LoVo (cell line): ENCODE measurements at regions not wholly inside any gene's neighbourhood (a gene's known extent, or its start where the extent isn't known, plus 50 kb on each side); places are given as distances from the start of the nearest gene placed in this dataset.
"Not testable (repeated sequence)": the region's sequence is repeated elsewhere in the genome, so short reads cannot be mapped to it uniquely, and the experiment has no call there.

Source experiments
- DNase-seq: peaks from one replicate; pipeline ENCODE4 v3.0.0-alpha.2; 2016; ENCODE audit warnings: low spot score

- not testable (repeated sequence) for DNase-seq
Observed at GRCh38 chr21:16224756-16225155, 495.0 kb downstream of the USP25 start.

- DNase-seq, result no peak
Observed at GRCh38 chr21:16239659-16240265, 510.0 kb downstream of the USP25 start.

DNA sequence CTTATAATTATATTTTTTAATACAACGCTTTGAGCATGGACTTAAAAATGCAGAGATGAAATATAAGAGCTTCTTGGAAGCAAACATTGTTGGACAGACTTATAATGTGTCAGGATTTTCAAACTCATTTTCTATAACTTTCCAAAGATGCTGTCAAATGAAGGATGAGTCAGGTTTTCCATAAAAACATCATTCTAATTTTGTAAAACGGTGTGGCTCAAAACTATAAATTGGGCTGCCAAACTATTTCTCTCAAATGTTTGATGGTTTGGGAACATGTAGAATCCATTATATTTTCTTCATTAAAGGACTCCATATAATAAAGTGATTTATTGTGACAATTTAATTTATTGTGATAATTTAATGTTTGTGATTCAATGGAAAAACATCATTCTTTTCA, 511.2 kb downstream of the USP25 start:
- DNase-seq, result no peak

DNA sequence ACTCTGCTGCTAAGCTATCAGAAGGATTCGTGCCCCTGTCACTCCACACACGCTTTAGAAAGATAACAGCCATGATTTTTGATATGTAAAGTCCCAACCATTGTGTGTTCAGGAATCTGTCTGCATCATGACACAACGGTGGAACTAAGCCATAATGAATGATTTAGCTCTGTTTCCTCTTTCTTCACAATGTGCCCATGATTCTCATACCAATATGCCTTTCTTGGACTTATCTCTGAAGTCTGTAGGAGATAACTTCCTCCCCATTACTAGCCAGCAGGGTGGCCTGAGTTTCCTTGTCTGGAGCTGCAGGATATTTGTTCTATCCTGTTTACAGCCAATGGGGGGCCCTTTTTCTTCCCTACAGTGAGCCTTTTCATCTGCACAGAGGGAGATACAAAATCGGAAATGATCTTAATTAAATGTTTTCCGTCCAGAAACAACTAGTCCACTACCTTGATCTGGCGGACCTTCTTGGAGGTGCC, 511.7 kb downstream of the USP25 start:
- DNase-seq, result no peak

- DNase-seq, result no peak
Observed at GRCh38 chr21:16243396-16243795, 513.6 kb downstream of the USP25 start.

GRCh38 chr21:16248705-16249104, 518.9 kb downstream of the USP25 start:
- no peak for DNase-seq

DNA sequence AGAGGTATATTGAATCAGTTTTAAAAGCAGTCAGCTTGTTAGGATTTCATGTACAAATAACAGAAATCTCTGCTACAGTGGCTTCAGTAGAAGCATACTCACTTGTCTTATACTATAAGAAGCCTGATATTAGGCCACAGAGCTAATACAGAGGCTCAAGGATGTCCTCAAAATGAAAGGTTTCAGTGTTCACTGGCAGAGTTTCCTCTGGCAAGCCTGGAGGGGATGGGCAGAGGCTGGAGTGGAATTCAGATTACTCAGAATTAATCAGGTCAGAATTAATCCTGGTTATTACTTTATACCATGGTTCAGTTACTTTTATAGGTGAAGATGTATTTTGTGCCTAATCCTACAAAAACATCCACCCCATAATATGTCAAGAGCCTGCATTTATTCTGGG, 520.5 kb downstream of the USP25 start:
- no peak for DNase-seq

DNA sequence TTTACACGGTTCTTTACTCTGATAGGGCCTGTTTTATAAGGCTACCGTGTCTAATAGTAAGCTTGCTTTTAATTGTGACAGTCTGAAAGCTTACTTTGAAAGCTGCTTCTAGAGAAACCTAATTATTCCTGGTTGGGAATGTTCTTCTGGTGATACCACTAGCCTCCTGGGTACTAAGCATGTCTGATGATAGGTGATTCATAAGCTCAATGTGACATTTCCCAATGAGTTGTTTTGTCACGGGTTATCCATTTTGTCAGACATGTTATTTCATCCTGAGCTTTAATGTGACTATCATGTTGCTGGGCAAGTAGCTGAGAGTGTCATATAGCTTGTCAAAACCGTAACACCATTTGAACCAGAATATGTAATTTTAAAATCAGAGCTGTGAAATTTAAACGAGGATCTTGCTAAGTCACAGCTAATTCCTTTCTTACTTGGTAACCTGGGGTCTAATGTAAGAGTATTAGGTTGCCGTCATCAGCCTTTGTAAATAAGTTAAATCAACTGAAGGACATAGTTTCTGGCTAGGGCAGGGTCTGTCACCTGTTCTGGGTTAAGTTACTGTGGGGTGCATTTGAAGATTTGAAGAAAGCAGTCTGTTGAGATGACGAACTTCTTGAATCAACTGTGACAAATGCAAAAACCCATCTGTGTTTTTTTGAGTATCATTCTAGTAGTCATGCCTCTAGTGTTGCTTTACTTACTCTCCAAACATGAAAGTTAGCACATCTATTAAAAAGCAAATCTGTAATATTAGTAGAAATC, 529.2 kb downstream of the USP25 start:
- DNase-seq, result no peak

- DNase-seq, result no peak
Observed at GRCh38 chr21:16262091-16262490, 532.3 kb downstream of the USP25 start.

GRCh38 chr21:16264319-16264718, 534.5 kb downstream of the USP25 start:
- no peak for DNase-seq

DNA sequence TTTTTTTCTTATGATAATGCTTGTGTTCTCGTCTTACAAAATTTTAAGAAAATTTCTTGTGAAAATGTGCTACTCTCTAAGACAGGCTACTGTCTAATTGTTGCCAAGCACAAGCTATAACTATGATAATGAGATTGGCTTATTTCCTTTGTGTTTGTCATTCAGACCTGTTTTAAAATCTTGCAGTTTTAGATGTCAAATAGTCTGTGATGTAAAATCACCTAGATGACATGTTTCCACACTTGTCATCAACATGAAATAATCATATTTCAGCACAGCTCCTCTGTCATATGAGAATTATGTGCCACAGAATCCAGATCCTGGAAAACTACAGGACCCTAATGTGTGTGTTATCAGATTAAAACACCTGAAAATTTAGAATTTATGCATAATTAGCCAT, 539.7 kb downstream of the USP25 start:
- DNase-seq, result no peak

GRCh38 chr21:16279731-16280581, 550.2 kb downstream of the USP25 start:
- DNase-seq, result no peak

- DNase-seq, result no peak
Observed at GRCh38 chr21:16280686-16281091, 550.9 kb downstream of the USP25 start.

- DNase-seq, result no peak
Observed at GRCh38 chr21:16283516-16283915, 553.7 kb downstream of the USP25 start.

- no peak for DNase-seq
Observed at GRCh38 chr21:16285605-16286126, 555.9 kb downstream of the USP25 start.

DNA sequence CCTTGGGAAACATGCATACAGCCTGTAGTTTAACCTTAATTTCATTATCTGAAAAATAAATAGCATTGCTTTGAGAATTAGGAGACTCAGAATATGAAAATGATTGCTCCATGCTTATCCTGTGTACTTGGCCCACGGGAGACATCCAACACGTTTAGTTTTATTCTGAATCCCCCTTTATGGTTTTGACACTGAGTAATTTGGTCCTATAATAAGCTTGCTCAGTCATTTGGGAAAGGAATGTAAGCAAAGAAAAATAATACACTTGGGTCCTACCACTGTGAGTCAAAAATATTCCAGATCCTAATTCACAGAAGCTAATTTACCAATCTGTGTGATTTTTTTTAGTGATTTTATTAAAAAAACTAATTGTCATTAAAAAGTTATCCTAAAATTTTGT, 557.3 kb downstream of the USP25 start:
- DNase-seq, result no peak

DNA sequence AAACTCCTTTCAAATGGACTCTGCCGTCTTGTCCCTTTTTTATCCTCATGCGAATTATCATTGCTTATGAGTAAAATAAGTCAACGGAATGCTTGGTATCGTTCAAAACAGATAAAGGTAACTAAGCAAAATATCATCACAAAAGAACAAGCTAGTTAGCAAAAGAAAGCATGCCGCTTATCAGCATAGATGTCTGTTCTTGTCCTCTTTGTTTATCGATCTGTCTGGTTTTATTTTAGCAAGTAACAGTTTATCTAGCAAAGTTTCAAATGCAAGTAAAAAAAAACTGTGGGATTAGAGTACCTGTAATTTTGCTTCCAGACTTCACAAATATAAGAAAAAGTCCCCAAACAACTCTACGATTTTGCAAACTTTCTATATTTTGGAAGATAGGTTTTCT, 561.5 kb downstream of the USP25 start:
- DNase-seq, result no peak

- no peak for DNase-seq
Observed at GRCh38 chr21:16294128-16294527, 564.3 kb downstream of the USP25 start.

DNA sequence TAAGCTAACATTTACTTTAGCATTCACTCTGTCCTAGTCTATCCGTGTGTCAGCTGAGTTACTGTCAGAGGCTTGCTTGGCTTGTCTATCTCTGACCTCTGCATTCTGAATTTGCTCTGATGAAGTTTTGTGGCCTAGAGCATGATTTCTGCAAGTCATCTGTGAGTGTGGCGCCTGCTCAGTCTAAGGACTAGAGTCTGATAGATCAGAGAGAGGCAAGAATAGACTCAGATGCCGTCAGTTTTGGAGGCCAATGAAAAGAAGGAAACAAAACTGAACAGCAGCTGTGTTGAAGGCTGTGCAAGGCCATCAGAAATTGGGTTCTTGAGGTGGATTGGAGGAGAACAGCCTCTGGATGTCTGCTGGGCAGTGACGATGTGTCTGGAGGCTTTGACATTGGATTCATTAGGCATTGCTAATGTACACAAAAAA, 573.1 kb downstream of the USP25 start:
- DNase-seq, result no peak

DNA sequence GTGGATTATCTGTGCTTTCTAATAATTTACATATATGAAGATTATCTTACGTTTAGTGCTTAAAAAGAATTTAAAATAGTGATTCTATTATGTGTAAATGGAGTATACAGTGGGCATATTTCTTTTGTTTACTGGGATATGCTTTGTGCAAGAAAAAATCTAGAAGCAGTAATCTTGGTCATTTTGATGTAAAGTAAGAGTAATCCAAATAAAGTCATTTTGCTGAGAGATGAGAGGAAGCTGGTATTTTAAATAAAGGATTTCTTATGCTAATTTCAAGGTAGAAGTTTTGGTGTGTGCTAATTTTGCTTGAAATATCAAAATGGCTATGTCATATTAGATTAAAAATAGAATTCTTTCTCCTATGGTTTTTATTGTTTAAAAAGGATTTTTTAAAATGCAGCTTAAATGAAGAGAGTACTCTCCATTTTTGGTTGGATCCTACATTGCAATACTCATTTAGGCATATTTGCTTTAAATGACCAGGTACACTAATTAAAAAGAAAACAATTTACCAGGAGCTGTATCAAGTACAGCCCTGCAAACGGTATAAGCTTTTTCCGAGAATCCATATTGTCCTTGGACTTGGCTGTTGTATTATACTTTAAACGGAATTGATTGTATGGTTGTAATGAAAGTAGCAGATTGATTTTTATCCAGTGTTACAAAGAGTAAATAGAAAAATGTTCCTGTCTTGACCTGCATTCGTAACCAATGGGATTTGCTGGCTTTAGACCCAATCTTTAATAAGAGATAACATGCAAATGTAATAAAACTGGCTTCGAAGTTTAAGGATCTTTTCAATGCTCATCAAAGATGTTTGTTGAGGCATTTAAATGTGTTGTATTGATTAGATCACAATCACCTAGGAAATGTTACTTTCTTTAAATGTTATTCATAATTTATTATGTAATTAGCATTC, 574.7 kb downstream of the USP25 start:
- no peak for DNase-seq

DNA sequence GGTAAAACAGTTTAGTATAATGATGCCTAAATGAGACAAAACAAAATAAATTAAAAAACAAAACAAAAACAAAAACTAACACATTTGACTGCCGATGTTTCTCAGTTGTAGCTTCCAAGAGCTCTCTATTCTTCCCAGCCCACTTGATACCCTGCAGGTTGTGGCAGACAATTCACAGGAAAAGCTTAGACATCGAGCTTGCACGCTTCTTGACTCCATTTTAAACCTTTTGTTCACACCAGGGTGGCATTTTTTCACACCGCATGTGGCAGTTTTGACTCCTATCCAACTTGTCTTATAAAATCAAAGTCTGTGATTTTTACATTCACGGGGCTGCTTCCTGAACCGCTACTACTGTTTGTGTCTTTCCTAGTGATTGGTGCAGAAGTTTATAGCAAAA, 575.9 kb downstream of the USP25 start:
- no peak for DNase-seq
